Right cardiac atrium (tissue), 5 donors: ENCODE measurements at regions not wholly inside any gene's neighbourhood (a gene's known extent, or its start where the extent isn't known, plus 50 kb on each side); places are given as distances from the start of the nearest gene placed in this dataset.
A peak's percentile ranks its signal among the peaks of the same experiment; 100 is the strongest.
"Not testable (repeated sequence)": the region's sequence is repeated elsewhere in the genome, so short reads cannot be mapped to it uniquely, and the experiment has no call there.

Experiments used
- ATAC-seq, 2 donors: fragments of 200-7000 bp; cut with Tn5 transposase; one replicate each; pipeline versions ENCODE4 v1.8.0 to v1.9.1; 2020; ENCODE audit warnings: moderate library complexity in 2 of 2, mild to moderate bottlenecking in 1 of 2
- DNase-seq, 3 donors: peaks; one replicate each; pipeline ENCODE4 v3.0.0-alpha.2; 2020
- H3K27ac ChIP-seq: one replicate; pipeline ENCODE4 v1.5.1; 2013; ENCODE audit warnings: mild to moderate bottlenecking, low read length, control low read depth, moderate library complexity
- H3K27me3 ChIP-seq: one replicate; pipeline ENCODE4 v1.6.1; 2013; ENCODE audit not compliant: control insufficient read depth, insufficient read depth
- H3K4me1 ChIP-seq: one replicate; pipeline ENCODE4 v1.6.1; 2013; ENCODE audit warnings: low read length; ENCODE audit not compliant: control insufficient read depth, insufficient read depth
- H3K4me3 ChIP-seq: one replicate; pipeline ENCODE4 v1.5.1; 2013; ENCODE audit warnings: low read length, control low read depth
- H3K9me3 ChIP-seq: one replicate; pipeline ENCODE4 v1.6.1; 2013; ENCODE audit warnings: low read length; ENCODE audit not compliant: control insufficient read depth
- WGBS: extraction: QIAGEN DNeasy Blood & Tissue Kit; methylation state at CpG from one replicate; pipeline ENCODE4 v1.1.7; 2013; 5-methylcytosine and 5-hydroxymethylcytosine counted together
- intact Hi-C, 4 donors: fragments of 100-400 bp; cut with DNase I; formaldehyde crosslinking; loops; one replicate each; pipeline versions ENCODE4 v1.11.0 to v1.14.0; 2022 to 2023
- donor health status: healthy with polysubstance abuse.
- donor health status: DM: no; HTN: yes; CAD: no.
- donor health status: DM: no; HTN: no; CAD: no.
- donor health status: DM: no; HTN: yes; CAD: no; lungs with severe emphysema.
- donor health status: DM: yes; HTN: yes; CAD: no.

GRCh38 chr18:30772170-30772569 lies 270.4 kb downstream of the DSC3 start:
- H3K27me3 ChIP-seq, ATAC-seq, H3K9me3 ChIP-seq, H3K4me3 ChIP-seq, H3K27ac ChIP-seq, intact Hi-C loops, DNase-seq, H3K4me1 ChIP-seq: not testable (repeated sequence)
- 68% methylated on average over 4 of the region's 4 CpGs for WGBS

GRCh38 chr18:30766053-30766452 lies 276.5 kb downstream of the DSC3 start:
- ATAC-seq = no peak
- Histone ChIP-seq H3K27ac (no peak overlapping the region), H3K27me3 (no peaks in the 10 kb centered on the region), H3K9me3 (no peaks in the 10 kb centered on the region), H3K4me3 (no peak overlapping the region), H3K4me1 (no peaks in the 10 kb centered on the region)
- WGBS = 11% methylated on average over 1 of the region's 1 CpG
- intact Hi-C loops = no loop called here
- DNase-seq = no peak

DNA sequence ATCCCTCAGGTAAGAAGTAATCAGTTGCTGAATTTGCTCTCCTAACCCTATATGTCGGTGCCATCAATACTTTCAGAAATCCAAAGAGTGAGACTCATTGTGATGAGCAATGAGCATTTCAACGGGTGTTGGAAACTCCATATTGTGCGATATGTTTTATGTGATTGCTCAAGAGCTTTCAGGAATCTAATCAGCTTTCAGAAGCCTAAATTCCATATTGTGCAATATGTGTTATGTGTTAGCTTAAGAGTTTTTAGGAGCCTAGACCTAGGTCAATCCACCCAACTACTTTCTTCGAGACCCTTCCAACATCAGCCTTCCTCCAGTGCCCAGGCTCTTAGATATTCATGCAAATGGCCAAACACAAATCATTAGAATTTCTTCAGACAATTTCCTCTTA lies 277.3 kb downstream of the DSC3 start:
- Histone ChIP-seq H3K27me3 (no peaks in the 10 kb centered on the region), H3K9me3 (no peaks in the 10 kb centered on the region), H3K27ac (no peak overlapping the region), H3K4me3 (no peak overlapping the region), H3K4me1 (no peaks in the 10 kb centered on the region)
- intact Hi-C loops = no loop called here
- DNase-seq (no peak), ATAC-seq (no peak)
- 82% methylated on average over 4 of the region's 4 CpGs for WGBS

GRCh38 chr18:30763902-30764350 lies 278.6 kb downstream of the DSC3 start:
- intact Hi-C loops = no loop called here
- no peaks in the 10 kb centered on the region for H3K27me3 ChIP-seq
- H3K9me3 ChIP-seq = no peaks in the 10 kb centered on the region
- H3K4me3 ChIP-seq = no peak overlapping the region
- DNase-seq (no peak), ATAC-seq (no peak)
- no peak overlapping the region for H3K27ac ChIP-seq
- 58% methylated on average over 3 of the region's 3 CpGs for WGBS
- H3K4me1 ChIP-seq = no peaks in the 10 kb centered on the region

DNA sequence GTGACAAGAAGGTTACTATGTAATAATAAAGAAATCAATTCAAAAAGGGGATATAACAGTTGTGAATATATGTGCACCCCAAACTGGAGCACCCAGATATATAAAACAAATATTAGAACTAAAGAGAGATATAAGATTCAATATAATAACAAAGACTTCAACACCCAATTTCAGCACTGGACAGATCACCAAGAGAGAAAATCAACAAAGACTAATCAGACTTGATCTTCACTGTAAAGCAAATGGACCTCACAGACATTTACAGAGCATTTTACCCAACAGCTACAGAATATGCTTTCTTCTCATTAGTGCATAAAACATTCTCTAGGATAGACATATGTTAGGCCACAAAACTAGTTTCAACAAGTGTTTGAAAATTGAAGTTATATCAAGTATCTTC lies 287.7 kb downstream of the DSC3 start:
- ATAC-seq (no peak), DNase-seq (no peak)
- Histone ChIP-seq H3K9me3 (no peaks in the 10 kb centered on the region), H3K27ac (no peak overlapping the region), H3K4me1 (no peaks in the 10 kb centered on the region), H3K4me3 (no peak overlapping the region), H3K27me3 (no peaks in the 10 kb centered on the region)
- intact Hi-C loops = no loop called here

DNA sequence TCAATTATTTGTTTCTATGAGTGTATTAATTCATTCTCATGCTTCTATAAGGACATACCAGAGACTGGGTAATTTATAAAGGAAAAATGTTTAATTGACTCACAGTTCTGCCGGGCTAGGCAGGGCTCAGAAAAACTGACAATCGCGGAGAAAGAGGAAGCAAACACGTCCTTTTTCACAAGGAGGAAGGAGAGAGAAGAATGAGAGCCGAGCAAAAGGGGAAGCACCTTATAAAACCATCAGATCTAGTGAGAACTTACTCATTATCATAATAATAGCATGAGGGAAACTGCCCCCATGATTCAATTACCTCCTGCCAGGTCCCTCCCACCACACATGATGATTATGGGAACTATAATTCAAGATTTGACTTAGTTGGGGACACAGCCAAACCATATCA lies 294.0 kb downstream of the DSC3 start:
- no peak for ATAC-seq
- Histone ChIP-seq H3K9me3 (no peaks in the 10 kb centered on the region), H3K27ac (no peak overlapping the region), H3K4me1 (no peaks in the 10 kb centered on the region), H3K27me3 (no peaks in the 10 kb centered on the region), H3K4me3 (no peak overlapping the region)
- intact Hi-C loops = no loop called here
- DNase-seq = no peak
- whole genome bisulfite sequencing = 68% methylated on average over 5 of the region's 5 CpGs

DNA sequence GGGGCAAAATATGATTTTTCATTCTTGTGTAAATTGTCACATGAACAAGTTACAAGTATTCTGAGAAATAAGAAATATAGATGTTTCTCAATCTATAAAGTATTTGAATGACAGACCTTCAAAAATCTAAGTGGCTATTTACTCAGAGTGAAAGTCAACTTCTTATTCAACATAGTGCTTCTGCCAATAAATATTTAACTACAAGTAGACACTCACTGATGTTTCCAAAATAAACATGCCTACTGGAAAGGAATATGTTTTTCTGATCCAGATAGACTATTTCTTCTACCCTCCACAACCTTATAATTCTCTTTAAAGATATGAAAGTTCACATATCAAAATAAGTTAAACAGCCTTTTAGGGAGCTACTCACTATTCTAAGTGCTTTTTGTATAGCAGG lies 296.3 kb downstream of the DSC3 start:
- Histone ChIP-seq H3K4me3 (no peak overlapping the region), H3K9me3 (no peaks in the 10 kb centered on the region), H3K27ac (no peak overlapping the region), H3K4me1 (no peaks in the 10 kb centered on the region), H3K27me3 (no peaks in the 10 kb centered on the region)
- intact Hi-C loops = no loop called here
- DNase-seq = no peak
- no peak for ATAC-seq

DNA sequence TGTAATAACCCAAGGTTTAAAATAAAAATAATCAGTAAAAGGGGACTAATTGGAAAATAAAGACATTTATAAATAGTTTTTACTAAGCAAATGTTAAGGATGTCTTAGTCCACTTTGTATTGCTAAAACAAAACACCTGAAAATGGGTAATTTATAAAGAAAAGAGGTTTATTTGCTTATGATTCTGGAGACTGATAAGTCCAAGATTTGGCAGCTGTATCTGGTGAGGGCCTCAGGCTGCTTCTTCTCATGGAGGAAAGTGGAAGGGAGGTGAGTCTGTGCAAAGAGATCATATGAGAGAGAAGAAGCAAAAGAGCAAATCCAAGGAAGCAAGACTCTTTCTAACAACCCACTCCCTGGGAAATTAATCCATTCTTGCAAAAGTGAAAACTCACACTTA lies 299.5 kb downstream of the DSC3 start:
- no peaks in the 10 kb centered on the region for H3K9me3 ChIP-seq

DNA sequence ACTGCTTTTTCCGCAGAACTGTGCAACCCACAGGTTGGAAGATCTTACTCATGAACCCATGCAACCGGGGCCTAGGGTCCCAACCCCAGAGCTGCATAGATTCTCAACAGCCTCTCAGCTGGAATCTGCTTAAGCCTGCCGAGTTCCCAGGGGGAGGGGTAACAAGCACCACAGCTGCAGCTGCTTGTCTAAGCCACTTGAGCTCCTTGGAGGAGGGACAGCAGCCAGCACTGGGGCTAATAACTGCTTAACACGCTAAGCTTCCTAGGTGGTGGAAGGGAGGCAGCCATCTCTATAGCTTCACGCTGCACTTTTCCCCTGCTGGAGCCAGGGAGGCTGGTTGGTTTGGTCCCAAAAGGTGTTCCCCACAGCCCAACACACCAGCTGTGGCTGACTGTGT lies 311.6 kb downstream of the DSC3 start:
- Histone ChIP-seq H3K27me3 (no peaks in the 10 kb centered on the region), H3K27ac (no peak overlapping the region), H3K4me1 (no peaks in the 10 kb centered on the region), H3K9me3 (no peaks in the 10 kb centered on the region), H3K4me3 (no peak overlapping the region)
- ATAC-seq (no peak), DNase-seq (peak in 1 of 3 donors; percentile 23)
- intact Hi-C loops = no loop called here
- 75% methylated on average over 5 of the region's 5 CpGs for WGBS

More for the DNA sequence above, 299.5 kb downstream of the DSC3 start:
- no peak overlapping the region for H3K27ac ChIP-seq
- intact Hi-C loops = no loop called here
- DNase-seq (no peak), ATAC-seq (no peak)
- no peak overlapping the region for H3K4me3 ChIP-seq
- H3K27me3 ChIP-seq = no peaks in the 10 kb centered on the region
- no peaks in the 10 kb centered on the region for H3K4me1 ChIP-seq

GRCh38 chr18:30727849-30728248 lies 314.7 kb downstream of the DSC3 start:
- H3K27ac ChIP-seq = no peak overlapping the region
- H3K27me3 ChIP-seq = no peaks in the 10 kb centered on the region
- DNase-seq = no peak
- no peak for ATAC-seq
- intact Hi-C loops = no loop called here
- H3K9me3 ChIP-seq = no peaks in the 10 kb centered on the region
- H3K4me1 ChIP-seq = no peaks in the 10 kb centered on the region
- no peak overlapping the region for H3K4me3 ChIP-seq

- no peak for ATAC-seq
- intact Hi-C loops = no loop called here
Measured at GRCh38 chr18:30713299-30713698, 329.2 kb downstream of the DSC3 start.

DNA sequence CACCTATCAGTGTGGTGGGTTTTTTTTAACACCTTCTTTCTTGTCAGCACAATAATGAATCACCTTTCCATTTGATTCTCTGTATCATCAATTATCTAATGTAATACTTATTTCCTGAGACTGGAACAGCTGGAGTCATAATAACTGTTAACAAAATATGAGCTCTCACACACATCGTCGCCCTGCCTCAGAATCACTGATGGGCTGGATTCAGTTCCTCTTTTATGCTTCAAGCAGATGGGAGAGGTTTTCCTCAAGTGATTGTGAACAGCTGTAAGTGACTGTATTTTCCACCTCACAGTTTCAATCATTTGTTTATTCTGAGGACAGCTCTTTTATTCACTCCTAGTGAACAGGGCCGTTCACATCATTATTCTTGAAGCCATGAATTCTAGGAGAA lies 330.2 kb downstream of the DSC3 start:
- no peak for ATAC-seq
- Histone ChIP-seq H3K27me3 (no peaks in the 10 kb centered on the region), H3K27ac (no peak overlapping the region), H3K4me3 (no peak overlapping the region), H3K4me1 (no peaks in the 10 kb centered on the region), H3K9me3 (no peaks in the 10 kb centered on the region)
- DNase-seq = no peak
- 49% methylated on average over 3 of the region's 3 CpGs for WGBS
- intact Hi-C loops = no loop called here

More at GRCh38 chr18:30713299-30713698, 329.2 kb downstream of the DSC3 start:
- H3K4me1 ChIP-seq = no peaks in the 10 kb centered on the region
- 73% methylated on average over 2 of the region's 2 CpGs for WGBS
- H3K4me3 ChIP-seq = no peak overlapping the region
- H3K27ac ChIP-seq = no peak overlapping the region
- H3K27me3 ChIP-seq = no peaks in the 10 kb centered on the region
- DNase-seq = no peak
- H3K9me3 ChIP-seq = no peaks in the 10 kb centered on the region
